IMR-90 (cell line): ENCODE measurements at regions not wholly inside any gene's neighbourhood (a gene's known extent, or its start where the extent isn't known, plus 50 kb on each side); places are given as distances from the start of the nearest gene placed in this dataset.

Experiments
- CTCF ChIP-seq: conservative IDR thresholded peaks from 2 replicates; pipeline ENCODE4 v1.5.1; 2012; ENCODE audit warnings: mild to moderate bottlenecking, low read depth, low read length, improper control_type of control experiment
- POLR2A ChIP-seq: IDR thresholded peaks from 2 replicates; pipeline ENCODE4 v1.6.1; 2012; ENCODE audit warnings: mild to moderate bottlenecking, low read depth, low read length
- RFX5 ChIP-seq: IDR thresholded peaks from 2 replicates; pipeline ENCODE4 v1.8.0; 2012; ENCODE audit warnings: low read depth, mild to moderate bottlenecking, low read length, moderate library complexity

DNA sequence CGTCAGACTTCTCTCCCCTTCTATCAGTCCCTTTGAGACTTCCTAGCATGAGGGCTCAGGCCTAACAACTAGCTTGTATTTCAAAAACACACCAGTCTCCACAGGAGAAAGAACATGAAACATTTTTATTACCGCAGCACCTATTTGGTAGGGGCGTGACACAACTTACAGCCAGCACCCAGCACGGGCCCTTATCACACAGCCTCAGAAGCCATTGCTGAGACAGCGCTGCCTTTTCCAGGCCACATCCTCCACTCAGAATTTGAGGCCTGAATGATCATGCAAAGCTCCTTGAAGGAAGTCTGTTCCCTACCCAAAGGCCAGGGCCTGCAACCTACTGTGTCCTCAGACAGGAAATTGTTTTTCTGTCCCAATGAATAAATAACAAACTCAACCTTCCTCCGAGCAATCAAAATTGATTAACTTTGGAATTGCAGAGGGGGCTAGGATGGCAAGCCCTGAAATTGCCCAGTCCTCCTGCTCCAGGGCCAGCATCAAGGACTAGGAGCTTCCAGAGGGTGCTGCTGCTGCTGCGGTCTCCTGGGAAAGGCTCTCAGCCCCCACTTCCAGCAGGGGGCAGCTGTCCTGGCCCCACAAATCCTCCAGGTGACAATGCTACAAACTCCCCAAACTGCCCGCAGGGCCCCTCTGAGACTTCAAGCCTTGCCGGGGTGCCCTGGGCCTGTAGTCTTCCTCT, 94.3 kb upstream of the GALNT2 start:
- no peak for TF ChIP-seq POLR2A
- 0 out of 2 replicates have a peak, but pooled peaks have one; percentile 14 for TF ChIP-seq CTCF
- no peak for TF ChIP-seq RFX5
